WTC11 (cell line): ENCODE measurements at regions not wholly inside any gene's neighbourhood (a gene's known extent, or its start where the extent isn't known, plus 50 kb on each side); places are given as distances from the start of the nearest gene placed in this dataset.

Experiments used
- ATAC-seq: fragments of 200-7000 bp; cut with Tn5 transposase; 2 replicates; pipeline ENCODE4 v1.10.0; 2021; ENCODE audit warnings: mild to moderate bottlenecking, moderate library complexity
- CTCF ChIA-PET: fragments of 300-600 bp; sonication (Branson Sonifier 250); formaldehyde crosslinking; loops from one replicate; lab custom pipeline; 2021; ENCODE audit warnings: antibody characterized with exemption; lab: Charles Lee
- POLR2A ChIA-PET: fragments of 350-600 bp; sonication (Branson Sonifier 250); formaldehyde crosslinking; loops from one replicate; lab custom pipeline; 2021; ENCODE audit warnings: antibody characterized with exemption; lab: Charles Lee
- DNase-seq: peaks from one replicate; pipeline ENCODE4 v3.0.0; 2021; ENCODE audit warnings: low spot score
- H3K27ac Mint-ChIP-seq: 2 replicates; pipeline ENCODE4 v1.8.0; 2021; ENCODE audit warnings: mixed read lengths
- H3K27me3 Mint-ChIP-seq: 2 replicates; pipeline ENCODE4 v1.8.0; 2021; ENCODE audit warnings: low read depth, mild to moderate bottlenecking, moderate library complexity, mixed read lengths
- H3K36me3 Mint-ChIP-seq: 2 replicates; pipeline ENCODE4 v1.8.0; 2021; ENCODE audit warnings: mixed read lengths
- H3K4me1 Mint-ChIP-seq: 2 replicates; pipeline ENCODE4 v1.8.0; 2022; ENCODE audit warnings: mixed read lengths
- H3K4me3 Mint-ChIP-seq: 2 replicates; pipeline ENCODE4 v1.8.0; 2021; ENCODE audit warnings: mild to moderate bottlenecking, moderate library complexity, mixed read lengths
- H3K9me3 Mint-ChIP-seq: 2 replicates; pipeline ENCODE4 v1.8.0; 2021; ENCODE audit warnings: mixed read lengths
- AR ChIP-seq: fragments of 250-450 bp; sonication (Bioruptor Pico); IDR thresholded peaks from 2 replicates; pipeline ENCODE4 v1.9.0; 2021; ENCODE audit warnings: mild to moderate bottlenecking
- ATF1 ChIP-seq: sonication (generic); formaldehyde crosslinking; IDR thresholded peaks from 2 replicates; pipeline ENCODE4 v1.8.1; 2023; ENCODE audit warnings: mild to moderate bottlenecking, moderate library complexity, missing genetic modification reagents
- ATF3 ChIP-seq: sonication (generic); formaldehyde crosslinking; conservative IDR thresholded peaks from 2 replicates; pipeline ENCODE4 v1.8.1; 2022; ENCODE audit warnings: mild to moderate bottlenecking, missing genetic modification reagents
- CBFB ChIP-seq: sonication (generic); formaldehyde crosslinking; IDR thresholded peaks from 2 replicates; pipeline ENCODE4 v1.8.1; 2022; ENCODE audit warnings: mild to moderate bottlenecking, low read depth, missing genetic modification reagents
- CTCF ChIP-seq: fragments of 200-600 bp; IDR thresholded peaks from 2 replicates; pipeline ENCODE4 v1.8.0; 2022; ENCODE audit warnings: antibody characterized with exemption
- ESRRA ChIP-seq: sonication (generic); formaldehyde crosslinking; IDR thresholded peaks from 2 replicates; pipeline ENCODE4 v1.8.1; 2022; ENCODE audit warnings: mild to moderate bottlenecking, missing genetic modification reagents, borderline replicate concordance
- FOXP1 ChIP-seq: sonication (generic); formaldehyde crosslinking; IDR thresholded peaks from 2 replicates; pipeline ENCODE4 v1.8.0; 2022; ENCODE audit warnings: missing genetic modification reagents, mild to moderate bottlenecking, moderate library complexity, borderline replicate concordance
- JUN ChIP-seq: sonication (generic); formaldehyde crosslinking; IDR thresholded peaks from 2 replicates; pipeline ENCODE4 v1.8.0; 2023; ENCODE audit warnings: mild to moderate bottlenecking, missing genetic modification reagents
- NFE2L1 ChIP-seq: sonication (generic); formaldehyde crosslinking; IDR thresholded peaks from 2 replicates; pipeline ENCODE4 v1.8.1; 2023; ENCODE audit warnings: missing genetic modification reagents
- NR1H2 ChIP-seq: sonication (generic); formaldehyde crosslinking; IDR thresholded peaks from 2 replicates; pipeline ENCODE4 v1.9.0; 2021; ENCODE audit warnings: mild to moderate bottlenecking, moderate library complexity, missing genetic modification reagents
- RORB ChIP-seq: fragments of 250-450 bp; sonication (Bioruptor Pico); IDR thresholded peaks from 2 replicates; pipeline ENCODE4 v1.9.0; 2021; ENCODE audit warnings: mild to moderate bottlenecking
- USF2 ChIP-seq: sonication (generic); formaldehyde crosslinking; IDR thresholded peaks from 2 replicates; pipeline ENCODE4 v1.8.1; 2023; ENCODE audit warnings: mild to moderate bottlenecking, missing genetic modification reagents, moderate library complexity
- ZBTB21 ChIP-seq: sonication (generic); formaldehyde crosslinking; IDR thresholded peaks from 2 replicates; pipeline ENCODE4 v1.8.1; 2023; ENCODE audit warnings: mild to moderate bottlenecking, missing genetic modification reagents, borderline replicate concordance
- ZNF219 ChIP-seq: sonication (generic); formaldehyde crosslinking; IDR thresholded peaks from 2 replicates; pipeline ENCODE4 v1.8.0; 2023; ENCODE audit warnings: missing genetic modification reagents, mild to moderate bottlenecking, borderline replicate concordance
- ZNF317 ChIP-seq: sonication (generic); formaldehyde crosslinking; IDR thresholded peaks from 2 replicates; pipeline ENCODE4 v1.8.1; 2023; ENCODE audit warnings: low read depth, mild to moderate bottlenecking, moderate library complexity, missing genetic modification reagents, borderline replicate concordance
- TF ChIP-seq, protein P1 (sequence below): sonication (generic); formaldehyde crosslinking; IDR thresholded peaks from 2 replicates; pipeline ENCODE4 v1.8.0; 2022; ENCODE audit warnings: missing genetic modification reagents
- TF ChIP-seq, protein P2 (sequence below): sonication (generic); formaldehyde crosslinking; IDR thresholded peaks from 2 replicates; pipeline ENCODE4 v1.8.0; 2022; ENCODE audit warnings: mild to moderate bottlenecking, missing genetic modification reagents
- TF ChIP-seq, protein P3 (sequence below): fragments of 250-450 bp; sonication (Bioruptor Pico); IDR thresholded peaks from 2 replicates; pipeline ENCODE4 v1.9.0; 2021; ENCODE audit warnings: moderate library complexity, mild to moderate bottlenecking, inconsistent platforms, borderline replicate concordance
- TF ChIP-seq, protein P4 (sequence below): sonication (generic); formaldehyde crosslinking; IDR thresholded peaks from 2 replicates; pipeline ENCODE4 v1.8.1; 2023; ENCODE audit warnings: mild to moderate bottlenecking, moderate library complexity, missing genetic modification reagents

GRCh38 chr21:35478161-35479064, 429.3 kb upstream of the RUNX1 start:
- H3K27me3 Mint-ChIP-seq: no peaks in the 10 kb centered on the region; the same call in 1 of the 2 replicates
- CTCF ChIA-PET: no interaction called here
- no peak overlapping the region for H3K27ac Mint-ChIP-seq
- DNase-seq: no peak
- H3K4me1 Mint-ChIP-seq: peaks cover 30% of the 10 kb centered on the region
- no peak for ATAC-seq
- no peak overlapping the region for H3K4me3 Mint-ChIP-seq
- peaks cover 34% of the 10 kb centered on the region for H3K9me3 Mint-ChIP-seq
- H3K36me3 Mint-ChIP-seq: peaks cover 23% of the 10 kb centered on the region
- TF ChIP-seq ZNF219 (CRISPR knock-in tag): no peak
- TF ChIP-seq, protein P1, sequence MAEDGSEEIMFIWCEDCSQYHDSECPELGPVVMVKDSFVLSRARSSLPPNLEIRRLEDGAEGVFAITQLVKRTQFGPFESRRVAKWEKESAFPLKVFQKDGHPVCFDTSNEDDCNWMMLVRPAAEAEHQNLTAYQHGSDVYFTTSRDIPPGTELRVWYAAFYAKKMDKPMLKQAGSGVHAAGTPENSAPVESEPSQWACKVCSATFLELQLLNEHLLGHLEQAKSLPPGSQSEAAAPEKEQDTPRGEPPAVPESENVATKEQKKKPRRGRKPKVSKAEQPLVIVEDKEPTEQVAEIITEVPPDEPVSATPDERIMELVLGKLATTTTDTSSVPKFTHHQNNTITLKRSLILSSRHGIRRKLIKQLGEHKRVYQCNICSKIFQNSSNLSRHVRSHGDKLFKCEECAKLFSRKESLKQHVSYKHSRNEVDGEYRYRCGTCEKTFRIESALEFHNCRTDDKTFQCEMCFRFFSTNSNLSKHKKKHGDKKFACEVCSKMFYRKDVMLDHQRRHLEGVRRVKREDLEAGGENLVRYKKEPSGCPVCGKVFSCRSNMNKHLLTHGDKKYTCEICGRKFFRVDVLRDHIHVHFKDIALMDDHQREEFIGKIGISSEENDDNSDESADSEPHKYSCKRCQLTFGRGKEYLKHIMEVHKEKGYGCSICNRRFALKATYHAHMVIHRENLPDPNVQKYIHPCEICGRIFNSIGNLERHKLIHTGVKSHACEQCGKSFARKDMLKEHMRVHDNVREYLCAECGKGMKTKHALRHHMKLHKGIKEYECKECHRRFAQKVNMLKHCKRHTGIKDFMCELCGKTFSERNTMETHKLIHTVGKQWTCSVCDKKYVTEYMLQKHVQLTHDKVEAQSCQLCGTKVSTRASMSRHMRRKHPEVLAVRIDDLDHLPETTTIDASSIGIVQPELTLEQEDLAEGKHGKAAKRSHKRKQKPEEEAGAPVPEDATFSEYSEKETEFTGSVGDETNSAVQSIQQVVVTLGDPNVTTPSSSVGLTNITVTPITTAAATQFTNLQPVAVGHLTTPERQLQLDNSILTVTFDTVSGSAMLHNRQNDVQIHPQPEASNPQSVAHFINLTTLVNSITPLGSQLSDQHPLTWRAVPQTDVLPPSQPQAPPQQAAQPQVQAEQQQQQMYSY (CRISPR knock-in tag): no peak
- no peak for TF ChIP-seq CTCF
- TF ChIP-seq, protein P2, sequence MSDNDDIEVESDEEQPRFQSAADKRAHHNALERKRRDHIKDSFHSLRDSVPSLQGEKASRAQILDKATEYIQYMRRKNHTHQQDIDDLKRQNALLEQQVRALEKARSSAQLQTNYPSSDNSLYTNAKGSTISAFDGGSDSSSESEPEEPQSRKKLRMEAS (CRISPR knock-in tag): no peak
- no peak for TF ChIP-seq ATF1 (CRISPR knock-in tag)
- no peak for TF ChIP-seq ATF3 (CRISPR knock-in tag)
- no peak for TF ChIP-seq CBFB (CRISPR knock-in tag)
- TF ChIP-seq, protein P3, sequence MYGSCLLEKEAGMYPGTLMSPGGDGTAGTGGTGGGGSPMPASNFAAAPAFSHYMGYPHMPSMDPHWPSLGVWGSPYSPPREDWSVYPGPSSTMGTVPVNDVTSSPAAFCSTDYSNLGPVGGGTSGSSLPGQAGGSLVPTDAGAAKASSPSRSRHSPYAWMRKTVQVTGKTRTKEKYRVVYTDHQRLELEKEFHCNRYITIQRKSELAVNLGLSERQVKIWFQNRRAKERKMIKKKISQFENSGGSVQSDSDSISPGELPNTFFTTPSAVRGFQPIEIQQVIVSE: no peak
- no peak for TF ChIP-seq ESRRA (CRISPR knock-in tag)
- TF ChIP-seq JUN (CRISPR knock-in tag): no peak
- no peak for TF ChIP-seq ZNF317 (CRISPR knock-in tag)
- no peak for TF ChIP-seq USF2 (CRISPR knock-in tag)
- TF ChIP-seq ZBTB21: no peak
- TF ChIP-seq AR (CRISPR knock-in tag): no peak
- no peak for TF ChIP-seq NFE2L1 (CRISPR knock-in tag)
- no peak for TF ChIP-seq FOXP1
- TF ChIP-seq, protein P4, sequence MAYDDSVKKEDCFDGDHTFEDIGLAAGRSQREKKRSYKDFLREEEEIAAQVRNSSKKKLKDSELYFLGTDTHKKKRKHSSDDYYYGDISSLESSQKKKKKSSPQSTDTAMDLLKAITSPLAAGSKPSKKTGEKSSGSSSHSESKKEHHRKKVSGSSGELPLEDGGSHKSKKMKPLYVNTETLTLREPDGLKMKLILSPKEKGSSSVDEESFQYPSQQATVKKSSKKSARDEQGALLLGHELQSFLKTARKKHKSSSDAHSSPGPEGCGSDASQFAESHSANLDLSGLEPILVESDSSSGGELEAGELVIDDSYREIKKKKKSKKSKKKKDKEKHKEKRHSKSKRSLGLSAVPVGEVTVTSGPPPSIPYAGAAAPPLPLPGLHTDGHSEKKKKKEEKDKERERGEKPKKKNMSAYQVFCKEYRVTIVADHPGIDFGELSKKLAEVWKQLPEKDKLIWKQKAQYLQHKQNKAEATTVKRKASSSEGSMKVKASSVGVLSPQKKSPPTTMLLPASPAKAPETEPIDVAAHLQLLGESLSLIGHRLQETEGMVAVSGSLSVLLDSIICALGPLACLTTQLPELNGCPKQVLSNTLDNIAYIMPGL (CRISPR knock-in tag): no peak
- TF ChIP-seq NR1H2 (CRISPR knock-in tag): no peak
- no peak for TF ChIP-seq RORB (CRISPR knock-in tag)
- POLR2A ChIA-PET: no interaction called here
